RWPE2 (cell line): ENCODE measurements at regions not wholly inside any gene's neighbourhood (a gene's known extent, or its start where the extent isn't known, plus 50 kb on each side); places are given as distances from the start of the nearest gene placed in this dataset.

Source experiments
- ATAC-seq: fragments of 200-7000 bp; cut with Tn5 transposase; 3 replicates; pipeline ENCODE4 v1.9.1; 2021; ENCODE audit warnings: low read depth
- DNase-seq: peaks from one replicate; pipeline ENCODE4 v3.0.0-alpha.2; 2020; ENCODE audit warnings: low spot score
- H3K27ac ChIP-seq: fragments of 450-650 bp; 2 replicates; pipeline ENCODE4 v1.5.1; 2017; ENCODE audit warnings: mild to moderate bottlenecking; ENCODE audit not compliant: poor library complexity, severe bottlenecking
- H3K27me3 ChIP-seq: fragments of 250-450 bp; sonication (Bioruptor Pico); 2 replicates; pipeline ENCODE4 v1.5.1; 2021; ENCODE audit warnings: mild to moderate bottlenecking, moderate library complexity; ENCODE audit not compliant: insufficient read depth, poor library complexity, severe bottlenecking
- H3K36me3 ChIP-seq: fragments of 250-450 bp; sonication (Bioruptor Pico); 2 replicates; pipeline ENCODE4 v1.5.1; 2020; ENCODE audit warnings: low read depth, mild to moderate bottlenecking, moderate library complexity
- H3K4me1 ChIP-seq: fragments of 250-450 bp; sonication (Bioruptor Pico); 2 replicates; pipeline ENCODE4 v1.5.1; 2021; ENCODE audit warnings: mild to moderate bottlenecking, moderate library complexity; ENCODE audit not compliant: insufficient read depth, poor library complexity, severe bottlenecking
- H3K4me3 ChIP-seq: fragments of 250-450 bp; sonication (Bioruptor Pico); 2 replicates; pipeline ENCODE4 v1.5.1; 2021; ENCODE audit warnings: mild to moderate bottlenecking, moderate library complexity; ENCODE audit not compliant: severe bottlenecking
- H3K9me3 ChIP-seq: fragments of 250-450 bp; sonication (Bioruptor Pico); 2 replicates; pipeline ENCODE4 v1.5.1; 2021; ENCODE audit warnings: mild to moderate bottlenecking, moderate library complexity; ENCODE audit not compliant: severe bottlenecking
- TF ChIP-seq, protein P1 (sequence below): fragments of 450-650 bp; IDR thresholded peaks from one replicate; pipeline ENCODE4 v1.5.1; 2017; ENCODE audit warnings: mild to moderate bottlenecking, moderate library complexity; ENCODE audit not compliant: poor library complexity, severe bottlenecking

DNA sequence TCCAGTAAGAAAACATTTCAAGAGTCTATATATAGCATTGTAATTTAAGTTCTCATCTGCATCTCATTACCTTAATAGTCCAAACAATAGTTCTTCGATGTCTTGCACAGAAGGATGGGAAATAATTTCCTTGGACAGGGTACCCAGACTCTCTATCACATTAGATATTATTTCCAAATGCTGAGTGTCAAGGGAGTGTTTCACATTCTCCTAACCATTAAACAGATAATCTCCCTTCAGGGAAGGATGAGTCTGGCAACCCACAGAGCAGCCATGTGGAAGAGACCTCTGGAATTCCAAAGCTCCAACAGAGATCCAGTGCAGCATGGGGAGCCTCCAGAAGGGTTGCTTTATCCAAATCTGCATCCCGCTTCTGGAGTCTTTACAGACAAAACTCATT is 89.6 kb downstream of the FZD1 start:
- Histone ChIP-seq H3K9me3 (no peaks in the 10 kb centered on the region), H3K4me3 (no peak overlapping the region), H3K4me1 (no peaks in the 10 kb centered on the region), H3K36me3 (no peaks in the 10 kb centered on the region), H3K27me3 (no peaks in the 10 kb centered on the region), H3K27ac (no peak overlapping the region)
- ATAC-seq (no peak), DNase-seq (no peak)
- TF ChIP-seq, protein P1, sequence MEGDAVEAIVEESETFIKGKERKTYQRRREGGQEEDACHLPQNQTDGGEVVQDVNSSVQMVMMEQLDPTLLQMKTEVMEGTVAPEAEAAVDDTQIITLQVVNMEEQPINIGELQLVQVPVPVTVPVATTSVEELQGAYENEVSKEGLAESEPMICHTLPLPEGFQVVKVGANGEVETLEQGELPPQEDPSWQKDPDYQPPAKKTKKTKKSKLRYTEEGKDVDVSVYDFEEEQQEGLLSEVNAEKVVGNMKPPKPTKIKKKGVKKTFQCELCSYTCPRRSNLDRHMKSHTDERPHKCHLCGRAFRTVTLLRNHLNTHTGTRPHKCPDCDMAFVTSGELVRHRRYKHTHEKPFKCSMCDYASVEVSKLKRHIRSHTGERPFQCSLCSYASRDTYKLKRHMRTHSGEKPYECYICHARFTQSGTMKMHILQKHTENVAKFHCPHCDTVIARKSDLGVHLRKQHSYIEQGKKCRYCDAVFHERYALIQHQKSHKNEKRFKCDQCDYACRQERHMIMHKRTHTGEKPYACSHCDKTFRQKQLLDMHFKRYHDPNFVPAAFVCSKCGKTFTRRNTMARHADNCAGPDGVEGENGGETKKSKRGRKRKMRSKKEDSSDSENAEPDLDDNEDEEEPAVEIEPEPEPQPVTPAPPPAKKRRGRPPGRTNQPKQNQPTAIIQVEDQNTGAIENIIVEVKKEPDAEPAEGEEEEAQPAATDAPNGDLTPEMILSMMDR, result no peak

DNA sequence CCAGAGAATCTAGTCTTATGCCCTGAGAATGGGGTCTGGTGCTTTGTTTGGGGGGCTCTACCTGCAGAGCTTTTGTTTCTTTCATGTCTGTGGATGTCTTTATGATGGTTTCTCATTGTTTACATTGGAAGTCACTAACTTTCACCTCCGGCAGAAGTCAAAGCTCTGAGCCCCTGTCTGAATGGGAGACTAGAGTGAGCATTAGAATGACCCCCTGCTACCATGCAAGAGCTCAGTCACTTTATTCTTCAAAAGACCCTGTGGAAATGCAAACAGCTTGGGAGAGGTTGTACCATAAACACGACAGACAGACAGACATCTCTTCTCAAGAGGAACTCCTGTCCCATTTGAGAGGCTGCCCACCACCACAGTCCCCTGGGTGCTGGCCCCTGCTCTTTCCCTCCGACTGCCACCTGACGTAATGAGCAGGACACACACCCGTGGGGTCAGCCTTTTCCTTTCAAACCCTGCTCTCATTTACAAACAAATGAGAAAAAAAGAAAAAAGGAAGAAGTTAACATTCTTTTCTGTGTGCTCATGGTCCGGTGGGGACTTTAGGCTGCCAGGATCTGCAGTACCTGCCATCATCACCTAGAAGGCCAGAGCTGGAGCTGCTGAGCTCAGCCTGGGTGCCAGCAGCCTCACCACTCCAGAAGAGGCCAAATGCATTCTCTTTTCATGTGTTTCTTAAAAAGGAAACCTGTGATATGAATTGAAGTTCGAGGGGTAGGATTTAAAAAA is 91.6 kb downstream of the FZD1 start:
- ATAC-seq (no peak), DNase-seq (no peak)
- no peak overlapping the region for H3K4me3 ChIP-seq
- TF ChIP-seq, protein P1, result no peak
- H3K27me3 ChIP-seq, result no peaks in the 10 kb centered on the region
- no peaks in the 10 kb centered on the region for H3K4me1 ChIP-seq
- no peak overlapping the region for H3K27ac ChIP-seq
- H3K36me3 ChIP-seq, result no peaks in the 10 kb centered on the region
- no peaks in the 10 kb centered on the region for H3K9me3 ChIP-seq

DNA sequence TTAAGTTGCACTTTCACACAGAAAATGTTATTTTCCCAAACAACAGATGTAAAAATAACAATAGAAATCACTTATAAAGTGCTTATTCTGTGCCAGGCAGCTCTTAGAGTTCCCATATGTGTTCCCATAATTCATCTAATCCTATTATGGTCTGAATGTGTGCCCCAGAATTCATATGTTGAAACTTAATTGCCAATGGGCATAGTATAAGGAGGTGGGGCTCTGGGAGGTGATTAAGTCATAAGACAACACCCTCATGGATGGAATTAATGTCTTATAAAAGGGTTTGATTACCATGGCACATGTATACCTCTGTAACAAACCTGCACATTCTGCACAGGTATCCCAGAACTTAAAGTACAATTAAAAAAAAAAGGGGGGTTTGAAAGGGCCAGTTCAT is 92.7 kb downstream of the FZD1 start:
- TF ChIP-seq, protein P1, result no peak
- no peak for ATAC-seq
- Histone ChIP-seq H3K4me3 (no peak overlapping the region), H3K27ac (no peak overlapping the region), H3K36me3 (no peaks in the 10 kb centered on the region), H3K4me1 (no peaks in the 10 kb centered on the region), H3K27me3 (no peaks in the 10 kb centered on the region), H3K9me3 (no peaks in the 10 kb centered on the region)
- DNase-seq, result no peak

DNA sequence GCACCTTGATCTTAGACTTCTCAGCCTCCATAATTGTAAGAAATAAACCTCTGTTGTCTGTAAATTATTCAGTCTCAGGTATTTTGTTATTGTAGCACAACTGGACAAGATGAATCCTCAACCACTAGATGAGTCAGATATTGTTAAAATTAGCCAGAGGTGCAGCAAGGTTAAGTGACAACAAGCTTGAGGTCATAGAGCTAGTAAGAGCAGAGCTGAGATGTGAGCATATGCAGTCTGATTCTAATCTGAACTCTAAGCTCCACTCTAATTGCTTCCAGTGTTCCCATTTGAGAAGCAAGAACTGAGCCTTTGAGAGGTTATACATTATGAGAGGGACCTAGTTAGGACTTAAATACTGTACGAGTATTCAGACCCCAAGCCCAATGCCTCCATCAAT is 93.1 kb downstream of the FZD1 start:
- Histone ChIP-seq H3K4me1 (no peaks in the 10 kb centered on the region), H3K4me3 (no peak overlapping the region), H3K27me3 (no peaks in the 10 kb centered on the region), H3K9me3 (no peaks in the 10 kb centered on the region), H3K27ac (no peak overlapping the region), H3K36me3 (no peaks in the 10 kb centered on the region)
- TF ChIP-seq, protein P1, result no peak
- ATAC-seq (peak; percentile 61; the same call in 2 of the 3 replicates), DNase-seq (no peak)

DNA sequence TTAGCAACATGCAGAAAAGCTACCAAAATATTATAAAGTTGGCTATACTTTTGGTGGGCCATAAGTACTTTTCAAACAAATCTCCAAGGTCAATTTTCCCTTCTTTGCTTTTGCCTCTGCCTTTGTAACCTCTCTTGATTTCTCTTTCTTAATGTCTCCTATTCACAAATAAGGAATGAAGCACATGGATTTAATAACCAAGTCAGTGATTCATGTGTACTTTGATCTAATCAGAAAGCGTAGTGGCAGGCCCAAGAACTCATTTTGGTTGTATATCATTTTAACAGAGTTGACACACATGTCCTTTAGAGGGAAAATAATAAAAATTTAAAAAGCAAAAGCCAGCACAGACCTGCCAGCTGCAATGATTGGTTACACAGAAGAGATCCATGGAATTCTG is 93.7 kb downstream of the FZD1 start:
- no peaks in the 10 kb centered on the region for H3K4me1 ChIP-seq
- H3K27me3 ChIP-seq, result no peaks in the 10 kb centered on the region
- no peak overlapping the region for H3K27ac ChIP-seq
- no peak overlapping the region for H3K4me3 ChIP-seq
- no peak for DNase-seq
- TF ChIP-seq, protein P1, result no peak
- no peaks in the 10 kb centered on the region for H3K9me3 ChIP-seq
- H3K36me3 ChIP-seq, result no peaks in the 10 kb centered on the region
- no peak for ATAC-seq
